Esophagus squamous epithelium (tissue), 4 donors: ENCODE measurements at regions not wholly inside any gene's neighbourhood (a gene's known extent, or its start where the extent isn't known, plus 50 kb on each side); places are given as distances from the start of the nearest gene placed in this dataset.

Experiments
- CTCF ChIP-seq, 6 experiments: fragments of 450-650 bp in 4 of 6; fragments of 200-600 bp in 2 of 6; sonication (generic) in 2 of 6; IDR thresholded peaks; one replicate each; pipeline ENCODE4 v1.5.1; 2016 to 2019; ENCODE audit warnings: antibody characterized with exemption in 6 of 6, mild to moderate bottlenecking in 4 of 6, moderate library complexity in 4 of 6
- POLR2A ChIP-seq, 4 donors: fragments of 450-650 bp; IDR thresholded peaks; one replicate each; pipeline ENCODE4 v1.6.1; 2017; ENCODE audit warnings: antibody characterized with exemption in 4 of 4, mild to moderate bottlenecking in 4 of 4, moderate library complexity in 3 of 4

- no peak for TF ChIP-seq POLR2A (IDR thresholded peaks at IDR 0.05)
- no peak for TF ChIP-seq CTCF (IDR thresholded peaks at IDR 0.05)
These were observed 63.4 kb upstream of the FUT8 start for GRCh38 chr14:65349100-65349499.
